ENCODE measurements at regions not wholly inside any gene's neighbourhood (a gene's known extent, or its start where the extent isn't known, plus 50 kb on each side); places are given as distances from the start of the nearest gene placed in this dataset.

GRCh38 chr14:84250893-84251292 is 1279.1 kb upstream of the FLRT2 start:
- no peak for DNase-seq (ENCODE audit: low spot score)
- ChIA-PET POLR2A (no interaction called here), CTCF (no interaction called here)
- Mint-ChIP-seq H3K27me3 (ENCODE audit: low read depth) (no peaks in the 10 kb centered on the region), H3K4me3 (no peak overlapping the region), H3K36me3 (no peaks in the 10 kb centered on the region), H3K27ac (no peak overlapping the region), H3K4me1 (peaks cover 34% of the 10 kb centered on the region), H3K9me3 (no peaks in the 10 kb centered on the region)
- TF ChIP-seq FOXP1 (CRISPR knock-in tag; IDR thresholded peaks at IDR 0.05; ENCODE audit: borderline replicate concordance) (no peak), ZNF425 (CRISPR knock-in tag; conservative IDR thresholded peaks at IDR 0.05) (no peak), ZNF121 (CRISPR knock-in tag; IDR thresholded peaks at IDR 0.05) (no peak), MXD4 (CRISPR knock-in tag; IDR thresholded peaks at IDR 0.05; ENCODE audit: borderline replicate concordance) (no peak), OVOL2 (CRISPR knock-in tag; IDR thresholded peaks at IDR 0.05; ENCODE audit: borderline replicate concordance) (no peak), ZNF317 (CRISPR knock-in tag; IDR thresholded peaks at IDR 0.05; ENCODE audit: borderline replicate concordance, low read depth) (no peak), E2F5 (CRISPR knock-in tag; IDR thresholded peaks at IDR 0.05) (no peak), RORB (CRISPR knock-in tag; IDR thresholded peaks at IDR 0.05) (no peak), TCF7 (CRISPR knock-in tag; IDR thresholded peaks at IDR 0.05; ENCODE audit: low read depth) (no peak)
- TF ChIP-seq, protein P1, sequence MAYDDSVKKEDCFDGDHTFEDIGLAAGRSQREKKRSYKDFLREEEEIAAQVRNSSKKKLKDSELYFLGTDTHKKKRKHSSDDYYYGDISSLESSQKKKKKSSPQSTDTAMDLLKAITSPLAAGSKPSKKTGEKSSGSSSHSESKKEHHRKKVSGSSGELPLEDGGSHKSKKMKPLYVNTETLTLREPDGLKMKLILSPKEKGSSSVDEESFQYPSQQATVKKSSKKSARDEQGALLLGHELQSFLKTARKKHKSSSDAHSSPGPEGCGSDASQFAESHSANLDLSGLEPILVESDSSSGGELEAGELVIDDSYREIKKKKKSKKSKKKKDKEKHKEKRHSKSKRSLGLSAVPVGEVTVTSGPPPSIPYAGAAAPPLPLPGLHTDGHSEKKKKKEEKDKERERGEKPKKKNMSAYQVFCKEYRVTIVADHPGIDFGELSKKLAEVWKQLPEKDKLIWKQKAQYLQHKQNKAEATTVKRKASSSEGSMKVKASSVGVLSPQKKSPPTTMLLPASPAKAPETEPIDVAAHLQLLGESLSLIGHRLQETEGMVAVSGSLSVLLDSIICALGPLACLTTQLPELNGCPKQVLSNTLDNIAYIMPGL (CRISPR knock-in tag; IDR thresholded peaks at IDR 0.05): no peak
- TF ChIP-seq, protein P2, sequence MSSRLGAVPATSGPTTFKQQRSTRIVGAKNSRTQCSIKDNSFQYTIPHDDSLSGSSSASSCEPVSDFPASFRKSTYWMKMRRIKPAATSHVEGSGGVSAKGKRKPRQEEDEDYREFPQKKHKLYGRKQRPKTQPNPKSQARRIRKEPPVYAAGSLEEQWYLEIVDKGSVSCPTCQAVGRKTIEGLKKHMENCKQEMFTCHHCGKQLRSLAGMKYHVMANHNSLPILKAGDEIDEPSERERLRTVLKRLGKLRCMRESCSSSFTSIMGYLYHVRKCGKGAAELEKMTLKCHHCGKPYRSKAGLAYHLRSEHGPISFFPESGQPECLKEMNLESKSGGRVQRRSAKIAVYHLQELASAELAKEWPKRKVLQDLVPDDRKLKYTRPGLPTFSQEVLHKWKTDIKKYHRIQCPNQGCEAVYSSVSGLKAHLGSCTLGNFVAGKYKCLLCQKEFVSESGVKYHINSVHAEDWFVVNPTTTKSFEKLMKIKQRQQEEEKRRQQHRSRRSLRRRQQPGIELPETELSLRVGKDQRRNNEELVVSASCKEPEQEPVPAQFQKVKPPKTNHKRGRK (CRISPR knock-in tag; IDR thresholded peaks at IDR 0.05; ENCODE audit: borderline replicate concordance): no peak
- TF ChIP-seq, protein P3, sequence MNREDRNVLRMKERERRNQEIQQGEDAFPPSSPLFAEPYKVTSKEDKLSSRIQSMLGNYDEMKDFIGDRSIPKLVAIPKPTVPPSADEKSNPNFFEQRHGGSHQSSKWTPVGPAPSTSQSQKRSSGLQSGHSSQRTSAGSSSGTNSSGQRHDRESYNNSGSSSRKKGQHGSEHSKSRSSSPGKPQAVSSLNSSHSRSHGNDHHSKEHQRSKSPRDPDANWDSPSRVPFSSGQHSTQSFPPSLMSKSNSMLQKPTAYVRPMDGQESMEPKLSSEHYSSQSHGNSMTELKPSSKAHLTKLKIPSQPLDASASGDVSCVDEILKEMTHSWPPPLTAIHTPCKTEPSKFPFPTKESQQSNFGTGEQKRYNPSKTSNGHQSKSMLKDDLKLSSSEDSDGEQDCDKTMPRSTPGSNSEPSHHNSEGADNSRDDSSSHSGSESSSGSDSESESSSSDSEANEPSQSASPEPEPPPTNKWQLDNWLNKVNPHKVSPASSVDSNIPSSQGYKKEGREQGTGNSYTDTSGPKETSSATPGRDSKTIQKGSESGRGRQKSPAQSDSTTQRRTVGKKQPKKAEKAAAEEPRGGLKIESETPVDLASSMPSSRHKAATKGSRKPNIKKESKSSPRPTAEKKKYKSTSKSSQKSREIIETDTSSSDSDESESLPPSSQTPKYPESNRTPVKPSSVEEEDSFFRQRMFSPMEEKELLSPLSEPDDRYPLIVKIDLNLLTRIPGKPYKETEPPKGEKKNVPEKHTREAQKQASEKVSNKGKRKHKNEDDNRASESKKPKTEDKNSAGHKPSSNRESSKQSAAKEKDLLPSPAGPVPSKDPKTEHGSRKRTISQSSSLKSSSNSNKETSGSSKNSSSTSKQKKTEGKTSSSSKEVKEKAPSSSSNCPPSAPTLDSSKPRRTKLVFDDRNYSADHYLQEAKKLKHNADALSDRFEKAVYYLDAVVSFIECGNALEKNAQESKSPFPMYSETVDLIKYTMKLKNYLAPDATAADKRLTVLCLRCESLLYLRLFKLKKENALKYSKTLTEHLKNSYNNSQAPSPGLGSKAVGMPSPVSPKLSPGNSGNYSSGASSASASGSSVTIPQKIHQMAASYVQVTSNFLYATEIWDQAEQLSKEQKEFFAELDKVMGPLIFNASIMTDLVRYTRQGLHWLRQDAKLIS (CRISPR knock-in tag; IDR thresholded peaks at IDR 0.05; ENCODE audit: borderline replicate concordance): no peak
- no peak for ATAC-seq

GRCh38 chr14:84251411-84252115 is 1278.4 kb upstream of the FLRT2 start:
- H3K36me3 Mint-ChIP-seq: no peaks in the 10 kb centered on the region
- H3K4me1 Mint-ChIP-seq: peaks cover 37% of the 10 kb centered on the region
- DNase-seq (ENCODE audit: low spot score) (no peak), ATAC-seq (no peak)
- no peaks in the 10 kb centered on the region for H3K27me3 Mint-ChIP-seq (ENCODE audit: low read depth)
- ChIA-PET CTCF (no interaction called here), POLR2A (no interaction called here)
- TF ChIP-seq CDX4 (CRISPR knock-in tag; IDR thresholded peaks at IDR 0.05; ENCODE audit: borderline replicate concordance) (no peak), E2F5 (CRISPR knock-in tag; IDR thresholded peaks at IDR 0.05) (no peak)
- H3K27ac Mint-ChIP-seq: no peak overlapping the region
- H3K9me3 Mint-ChIP-seq: no peaks in the 10 kb centered on the region
- no peak overlapping the region for H3K4me3 Mint-ChIP-seq

Data from WTC11 (cell line).